Fibroblast of lung (primary cell): ENCODE measurements at regions not wholly inside any gene's neighbourhood (a gene's known extent, or its start where the extent isn't known, plus 50 kb on each side); places are given as distances from the start of the nearest gene placed in this dataset.

ENCODE experiments used
- DNase-seq, 2 donors: peaks; one replicate each; pipeline versions ENCODE4 v3.0.0 to v3.0.0-alpha.2; 2010; ENCODE audit warnings: low read depth in 2 of 2
- H2AFZ ChIP-seq: 2 replicates; pipeline ENCODE4 v1.5.1; 2012; ENCODE audit warnings: low read length, control low read depth, inconsistent platforms
- H3K27ac ChIP-seq: 2 replicates; pipeline ENCODE4 v1.5.1; 2011; ENCODE audit warnings: low read length, control low read depth; ENCODE audit not compliant: insufficient read depth
- H3K27me3 ChIP-seq: 2 replicates; pipeline ENCODE4 v1.5.1; 2011; ENCODE audit warnings: mild to moderate bottlenecking, low read length; ENCODE audit not compliant: control insufficient read depth, insufficient read depth
- H3K36me3 ChIP-seq: 2 replicates; pipeline ENCODE4 v1.5.1; 2011; ENCODE audit warnings: low read length; ENCODE audit not compliant: control insufficient read depth, insufficient read depth
- H3K4me1 ChIP-seq: 2 replicates; pipeline ENCODE4 v1.5.1; 2011; ENCODE audit warnings: low read length; ENCODE audit not compliant: control insufficient read depth, insufficient read depth; ENCODE audit errors: extremely low read depth
- H3K4me2 ChIP-seq: 2 replicates; pipeline ENCODE4 v1.5.1; 2011; ENCODE audit warnings: low read length, control low read depth; ENCODE audit not compliant: insufficient read depth; ENCODE audit errors: extremely low read depth
- H3K4me3 ChIP-seq, 4 experiments: fragments of 200-600 bp in 1 of 4; sonication (generic) in 1 of 4; replicated peaks in 1 of 4; 2 replicates each; pipeline ENCODE4 v1.5.1; 2011 to 2016; ENCODE audit warnings: low read length in 4 of 4, low read depth in 3 of 4, mild to moderate bottlenecking in 3 of 4, control low read depth in 2 of 4, inconsistent platforms in 1 of 4, mixed read lengths in 1 of 4; ENCODE audit not compliant: insufficient read depth in 1 of 4; ENCODE audit errors: control extremely low read depth in 1 of 4
- H3K79me2 ChIP-seq: 2 replicates; pipeline ENCODE4 v1.5.1; 2012; ENCODE audit warnings: mild to moderate bottlenecking, low read length, inconsistent platforms; ENCODE audit not compliant: control insufficient read depth, insufficient read depth
- H3K9ac ChIP-seq: 2 replicates; pipeline ENCODE4 v1.5.1; 2011; ENCODE audit warnings: mild to moderate bottlenecking, low read length, control low read depth; ENCODE audit not compliant: insufficient read depth
- H3K9me3 ChIP-seq: 2 replicates; pipeline ENCODE4 v1.5.1; 2012; ENCODE audit warnings: low read depth, low read length; ENCODE audit not compliant: control insufficient read depth, insufficient read depth
- H4K20me1 ChIP-seq: 2 replicates; pipeline ENCODE4 v1.5.1; 2011; ENCODE audit warnings: low read length; ENCODE audit not compliant: control insufficient read depth, insufficient read depth; ENCODE audit errors: extremely low read depth
- EZH2 ChIP-seq: IDR thresholded peaks from 2 replicates; pipeline ENCODE4 v1.5.1; 2012; ENCODE audit warnings: low read length, control low read depth, mild to moderate bottlenecking; ENCODE audit errors: missing control alignments
- TF ChIP-seq, protein P1 (sequence below), 2 donors: IDR thresholded peaks in 1 of 2; conservative IDR thresholded peaks in 1 of 2; 1 replicate in 1 of 2; 2 replicates in 1 of 2; pipeline ENCODE4 v1.5.1; 2011 to 2012; ENCODE audit warnings: low read length in 2 of 2, control low read depth in 1 of 2, inconsistent platforms in 1 of 2, low read depth in 1 of 2, mild to moderate bottlenecking in 1 of 2

- H3K9ac ChIP-seq = no peak overlapping the region
- TF ChIP-seq, protein P1, sequence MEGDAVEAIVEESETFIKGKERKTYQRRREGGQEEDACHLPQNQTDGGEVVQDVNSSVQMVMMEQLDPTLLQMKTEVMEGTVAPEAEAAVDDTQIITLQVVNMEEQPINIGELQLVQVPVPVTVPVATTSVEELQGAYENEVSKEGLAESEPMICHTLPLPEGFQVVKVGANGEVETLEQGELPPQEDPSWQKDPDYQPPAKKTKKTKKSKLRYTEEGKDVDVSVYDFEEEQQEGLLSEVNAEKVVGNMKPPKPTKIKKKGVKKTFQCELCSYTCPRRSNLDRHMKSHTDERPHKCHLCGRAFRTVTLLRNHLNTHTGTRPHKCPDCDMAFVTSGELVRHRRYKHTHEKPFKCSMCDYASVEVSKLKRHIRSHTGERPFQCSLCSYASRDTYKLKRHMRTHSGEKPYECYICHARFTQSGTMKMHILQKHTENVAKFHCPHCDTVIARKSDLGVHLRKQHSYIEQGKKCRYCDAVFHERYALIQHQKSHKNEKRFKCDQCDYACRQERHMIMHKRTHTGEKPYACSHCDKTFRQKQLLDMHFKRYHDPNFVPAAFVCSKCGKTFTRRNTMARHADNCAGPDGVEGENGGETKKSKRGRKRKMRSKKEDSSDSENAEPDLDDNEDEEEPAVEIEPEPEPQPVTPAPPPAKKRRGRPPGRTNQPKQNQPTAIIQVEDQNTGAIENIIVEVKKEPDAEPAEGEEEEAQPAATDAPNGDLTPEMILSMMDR (conservative IDR thresholded peaks at IDR 0.05 in 1 of 2, IDR thresholded peaks at IDR 0.05 in 1 of 2; ENCODE audit: low read depth in 1 of 2, low read length in 2 of 2) = no peak
- no peak for TF ChIP-seq EZH2
- H3K27ac ChIP-seq = no peak overlapping the region
- no peaks in the 10 kb centered on the region for H3K9me3 ChIP-seq
- no peak for DNase-seq
- no peak overlapping the region for H2AFZ ChIP-seq
- no peaks in the 10 kb centered on the region for H4K20me1 ChIP-seq
- H3K79me2 ChIP-seq = no peaks in the 10 kb centered on the region
- H3K4me3 ChIP-seq = no peak overlapping the region
- no peaks in the 10 kb centered on the region for H3K4me1 ChIP-seq
- H3K4me2 ChIP-seq = no peak overlapping the region
- no peaks in the 10 kb centered on the region for H3K36me3 ChIP-seq
- H3K27me3 ChIP-seq = no peaks in the 10 kb centered on the region
Measured at GRCh38 chr2:53247956-53248735, 519.5 kb upstream of the CHAC2 start.

- no peak overlapping the region for H3K4me2 ChIP-seq
- TF ChIP-seq, protein P1 (conservative IDR thresholded peaks at IDR 0.05 in 1 of 2, IDR thresholded peaks at IDR 0.05 in 1 of 2; ENCODE audit: low read depth in 1 of 2, low read length in 2 of 2) = no peak
- TF ChIP-seq EZH2 = no peak
- H3K9me3 ChIP-seq = no peaks in the 10 kb centered on the region
- no peaks in the 10 kb centered on the region for H3K36me3 ChIP-seq
- no peak overlapping the region for H3K9ac ChIP-seq
- no peaks in the 10 kb centered on the region for H4K20me1 ChIP-seq
- H3K27ac ChIP-seq = no peak overlapping the region
- H3K27me3 ChIP-seq = no peaks in the 10 kb centered on the region
- no peak overlapping the region for H3K4me3 ChIP-seq
- H2AFZ ChIP-seq = no peak overlapping the region
- DNase-seq = no peak
- no peaks in the 10 kb centered on the region for H3K4me1 ChIP-seq
- no peaks in the 10 kb centered on the region for H3K79me2 ChIP-seq
Measured at GRCh38 chr2:53243430-53243829, 524.2 kb upstream of the CHAC2 start.

GRCh38 chr2:53242090-53242489 lies 525.5 kb upstream of the CHAC2 start:
- Histone ChIP-seq H3K9ac (no peak overlapping the region), H4K20me1 (no peaks in the 10 kb centered on the region), H2AFZ (no peak overlapping the region), H3K27me3 (no peaks in the 10 kb centered on the region), H3K4me1 (no peaks in the 10 kb centered on the region), H3K4me2 (no peak overlapping the region), H3K36me3 (no peaks in the 10 kb centered on the region), H3K4me3 (no peak overlapping the region), H3K9me3 (no peaks in the 10 kb centered on the region), H3K79me2 (no peaks in the 10 kb centered on the region), H3K27ac (no peak overlapping the region)
- DNase-seq = no peak
- TF ChIP-seq, protein P1 (conservative IDR thresholded peaks at IDR 0.05 in 1 of 2, IDR thresholded peaks at IDR 0.05 in 1 of 2; ENCODE audit: low read depth in 1 of 2, low read length in 2 of 2) = no peak
- no peak for TF ChIP-seq EZH2
